K562 (cell line): ENCODE measurements at regions not wholly inside any gene's neighbourhood (a gene's known extent, or its start where the extent isn't known, plus 50 kb on each side); places are given as distances from the start of the nearest gene placed in this dataset.

Experiments
- ATAC-seq: fragments of 200-7000 bp; cut with Tn5 transposase; 3 replicates; pipeline ENCODE4 v1.9.1; 2020; ENCODE audit warnings: moderate library complexity
- BruUV-seq: library from RNA; stranded (reverse); fragments of 400-500 nt; replicated peaks from 2 replicates; lab custom pipeline; 2021; lab: Mats Ljungman, UMichigan
- CTCF ChIA-PET: fragments of 300-600 bp; formaldehyde crosslinking; extraction: SDS; loops from one replicate; lab custom pipeline; 2021; ENCODE audit warnings: low intra/inter-chr PET ratio; lab: Yijun Ruan, JAX
- POLR2A ChIA-PET: fragments of 300-600, 350-650 bp; sonication (Branson Sonifier 250); formaldehyde crosslinking; extraction: SDS; loops from one replicate; lab custom pipeline; 2021; ENCODE audit warnings: antibody characterized with exemption, inconsistent platforms; lab: Yijun Ruan, JAX
- DNase-seq, 4 experiments: peaks; one replicate each; pipeline versions ENCODE4 v3.0.0 to v3.0.0-alpha.2; 2011 to 2018; ENCODE audit warnings: low spot score in 3 of 4, mixed read lengths in 3 of 4; ENCODE audit errors: extremely low read depth in 1 of 4
- FAIRE-seq: peaks from 2 replicates; lab custom pipeline; 2011; peaks lifted over from hg19 to GRCh38; lab: Jason Lieb, UNC
- H2AFZ ChIP-seq: 2 replicates; pipeline ENCODE4 v1.6.0; 2011; ENCODE audit warnings: low read depth, low read length, control low read depth, inconsistent platforms
- H3K27ac ChIP-seq: fragments of 200-600 bp; 3 replicates; pipeline ENCODE4 v1.8.0; 2011; ENCODE audit warnings: low read depth, mild to moderate bottlenecking, control low read depth, inconsistent platforms, low read length, moderate library complexity, mixed read lengths; ENCODE audit errors: extremely low read depth
- H3K27me3 ChIP-seq, 2 experiments: fragments of 300-600 bp in 1 of 2; 2 replicates in 1 of 2; 3 replicates in 1 of 2; pipeline versions ENCODE4 v1.6.0 to v1.8.0; 2011; ENCODE audit warnings: inconsistent platforms in 2 of 2, low read length in 2 of 2, mild to moderate bottlenecking in 1 of 2, mixed read lengths in 1 of 2, moderate library complexity in 1 of 2; ENCODE audit not compliant: control insufficient read depth in 2 of 2, insufficient read depth in 2 of 2
- H3K36me3 ChIP-seq: fragments of 300-600 bp; 3 replicates; pipeline ENCODE4 v1.8.0; 2011; ENCODE audit warnings: mild to moderate bottlenecking, low read length, inconsistent platforms; ENCODE audit not compliant: control insufficient read depth, insufficient read depth
- H3K4me1 ChIP-seq, 2 experiments: fragments of 200-600 bp in 1 of 2; replicated peaks in 1 of 2; 2 replicates in 1 of 2; 3 replicates in 1 of 2; pipeline versions ENCODE4 v1.5.1 to v1.8.0; 2011; ENCODE audit warnings: inconsistent platforms in 2 of 2, low read length in 2 of 2, mild to moderate bottlenecking in 1 of 2, mixed read lengths in 1 of 2, moderate library complexity in 1 of 2; ENCODE audit not compliant: control insufficient read depth in 2 of 2, insufficient read depth in 2 of 2
- H3K4me2 ChIP-seq: 2 replicates; pipeline ENCODE4 v1.6.1; 2011; ENCODE audit warnings: low read length, control low read depth, inconsistent platforms, mixed read lengths; ENCODE audit not compliant: insufficient read depth
- H3K4me3 ChIP-seq: fragments of 200-600 bp; sonication (generic), shearing (Covaris generic); 2 replicates; pipeline ENCODE4 v1.5.1; 2016; ENCODE audit warnings: control low read depth, inconsistent platforms
- H3K79me2 ChIP-seq: fragments of 200-600 bp; 3 replicates; pipeline ENCODE4 v1.8.0; 2011; ENCODE audit warnings: low read length, inconsistent platforms; ENCODE audit not compliant: control insufficient read depth, insufficient read depth
- H3K9ac ChIP-seq, 2 experiments: 2 replicates each; pipeline versions ENCODE4 v1.6.0 to v1.6.1; 2011; ENCODE audit warnings: low read depth in 2 of 2, low read length in 2 of 2, control low read depth in 1 of 2, inconsistent platforms in 1 of 2, mild to moderate bottlenecking in 1 of 2, mixed read lengths in 1 of 2; ENCODE audit not compliant: insufficient read depth in 1 of 2
- H3K9me1 ChIP-seq: one replicate; pipeline ENCODE4 v1.6.0; 2011; ENCODE audit warnings: inconsistent platforms, mild to moderate bottlenecking, low read length, moderate library complexity; ENCODE audit not compliant: control insufficient read depth, insufficient read depth
- H3K9me3 ChIP-seq: replicated peaks from 2 replicates; pipeline ENCODE4 v1.5.1; 2011; ENCODE audit warnings: low read depth, low read length, inconsistent platforms; ENCODE audit not compliant: control insufficient read depth, insufficient read depth
- H4K20me1 ChIP-seq: replicated peaks from 2 replicates; pipeline ENCODE4 v1.6.1; 2011; ENCODE audit warnings: low read length, inconsistent platforms, mixed read lengths; ENCODE audit not compliant: control insufficient read depth, insufficient read depth
- MEF2D ChIP-seq: conservative IDR thresholded peaks from 2 replicates; pipeline ENCODE4 v1.6.1; 2016; ENCODE audit warnings: low read depth, missing genetic modification characterization, missing compliant biosample characterization
- MLLT1 ChIP-seq, 2 experiments: fragments of 450-650 bp; IDR thresholded peaks; 2 replicates each; pipeline ENCODE4 v1.6.1; 2016
- NCOA1 ChIP-seq: fragments of 450-650 bp; IDR thresholded peaks from 2 replicates; pipeline ENCODE4 v1.6.1; 2016; ENCODE audit warnings: low read depth
- NFIX ChIP-seq: fragments of 250-450 bp; sonication (Bioruptor Pico); IDR thresholded peaks from 2 replicates; pipeline ENCODE4 v1.4.0; 2020; ENCODE audit warnings: low read depth, mild to moderate bottlenecking, moderate library complexity
- NR2F6 ChIP-seq: fragments of 450-650 bp; formaldehyde crosslinking; IDR thresholded peaks from 2 replicates; pipeline ENCODE4 v1.4.0; 2020; ENCODE audit warnings: mild to moderate bottlenecking
- PYGO2 ChIP-seq: fragments of 450-650 bp; IDR thresholded peaks from 2 replicates; pipeline ENCODE4 v1.6.1; 2016; ENCODE audit warnings: mild to moderate bottlenecking, missing genetic modification characterization, moderate library complexity, missing compliant biosample characterization
- TSC22D4 ChIP-seq: fragments of 450-650 bp; IDR thresholded peaks from 2 replicates; pipeline ENCODE4 v1.6.1; 2016; ENCODE audit warnings: missing genetic modification characterization, missing biosample characterization, control low read depth
- ZNF507 ChIP-seq: conservative IDR thresholded peaks from 2 replicates; pipeline ENCODE4 v1.6.1; 2017; ENCODE audit warnings: missing genetic modification characterization, missing compliant biosample characterization
- WGBS: fragments of 100-300 bp; shearing (Covaris generic); methylation state at CpG from one replicate; pipeline ENCODE4 v1.1.6; 2016; ENCODE audit warnings: low coverage, mixed read lengths; ENCODE audit not compliant: insufficient coverage; ENCODE audit errors: missing lambda C conversion rate; 5-methylcytosine and 5-hydroxymethylcytosine counted together
- in situ Hi-C: fragments of 300-500 bp; cut with MboI; formaldehyde crosslinking; loops from 4 replicates; pipeline ENCODE4 v1.15.0; 2018; ENCODE audit warnings: inconsistent platforms, mixed read lengths
- intact Hi-C: fragments of 100-400 bp; cut with micrococcal nuclease; formaldehyde crosslinking; loops from 2 replicates; pipeline ENCODE4 v1.14.2; 2022
- TF ChIP-seq, protein P1 (sequence below): sonication (generic); formaldehyde crosslinking; IDR thresholded peaks from 2 replicates; pipeline ENCODE4 v1.8.0; 2022; ENCODE audit warnings: mild to moderate bottlenecking, missing genetic modification reagents, borderline replicate concordance

GRCh38 chr4:14681330-14681729, 321.0 kb upstream of the CPEB2 start:
- FAIRE-seq (no peak), DNase-seq (no peak), ATAC-seq (no peak)
- POLR2A ChIA-PET: no interaction called here
- no peaks in the 10 kb centered on the region for H3K27me3 ChIP-seq
- H3K9me1 ChIP-seq: no peaks in the 10 kb centered on the region
- TF ChIP-seq NR2F6 (CRISPR knock-in tag): no peak
- TF ChIP-seq NFIX (CRISPR knock-in tag): no peak
- TF ChIP-seq MEF2D: no peak
- no peak for TF ChIP-seq TSC22D4 (tag)
- TF ChIP-seq, protein P1, sequence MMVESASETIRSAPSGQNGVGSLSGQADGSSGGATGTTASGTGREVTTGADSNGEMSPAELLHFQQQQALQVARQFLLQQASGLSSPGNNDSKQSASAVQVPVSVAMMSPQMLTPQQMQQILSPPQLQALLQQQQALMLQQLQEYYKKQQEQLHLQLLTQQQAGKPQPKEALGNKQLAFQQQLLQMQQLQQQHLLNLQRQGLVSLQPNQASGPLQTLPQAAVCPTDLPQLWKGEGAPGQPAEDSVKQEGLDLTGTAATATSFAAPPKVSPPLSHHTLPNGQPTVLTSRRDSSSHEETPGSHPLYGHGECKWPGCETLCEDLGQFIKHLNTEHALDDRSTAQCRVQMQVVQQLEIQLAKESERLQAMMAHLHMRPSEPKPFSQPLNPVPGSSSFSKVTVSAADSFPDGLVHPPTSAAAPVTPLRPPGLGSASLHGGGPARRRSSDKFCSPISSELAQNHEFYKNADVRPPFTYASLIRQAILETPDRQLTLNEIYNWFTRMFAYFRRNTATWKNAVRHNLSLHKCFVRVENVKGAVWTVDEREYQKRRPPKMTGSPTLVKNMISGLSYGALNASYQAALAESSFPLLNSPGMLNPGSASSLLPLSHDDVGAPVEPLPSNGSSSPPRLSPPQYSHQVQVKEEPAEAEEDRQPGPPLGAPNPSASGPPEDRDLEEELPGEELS: no peak
- no peak for TF ChIP-seq NCOA1
- TF ChIP-seq PYGO2 (tag): no peak
- no peak for TF ChIP-seq MLLT1 (IDR thresholded peaks at IDR 0.05)
- no peak for TF ChIP-seq ZNF507 (tag)
- no peaks in the 10 kb centered on the region for H3K79me2 ChIP-seq
- no peak overlapping the region for H2AFZ ChIP-seq
- intact Hi-C loops: no loop called here
- H3K4me3 ChIP-seq: no peak overlapping the region
- H3K4me1 ChIP-seq: no peaks in the 10 kb centered on the region
- no TSS peak for BruUV-seq
- H4K20me1 ChIP-seq: no peaks in the 10 kb centered on the region
- H3K27ac ChIP-seq: no peak overlapping the region
- H3K9me3 ChIP-seq: no peaks in the 10 kb centered on the region
- no peak overlapping the region for H3K9ac ChIP-seq
- WGBS: 0% methylated on average over 4 of the region's 4 CpGs
- CTCF ChIA-PET: no interaction called here
- H3K36me3 ChIP-seq: no peaks in the 10 kb centered on the region
- in situ Hi-C loops: no loop called here
- no peak overlapping the region for H3K4me2 ChIP-seq
